ENCODE measurements at regions not wholly inside any gene's neighbourhood (a gene's known extent, or its start where the extent isn't known, plus 50 kb on each side); places are given as distances from the start of the nearest gene placed in this dataset.
"Not testable (repeated sequence)": the region's sequence is repeated elsewhere in the genome, so short reads cannot be mapped to it uniquely, and the experiment has no call there.

DNA sequence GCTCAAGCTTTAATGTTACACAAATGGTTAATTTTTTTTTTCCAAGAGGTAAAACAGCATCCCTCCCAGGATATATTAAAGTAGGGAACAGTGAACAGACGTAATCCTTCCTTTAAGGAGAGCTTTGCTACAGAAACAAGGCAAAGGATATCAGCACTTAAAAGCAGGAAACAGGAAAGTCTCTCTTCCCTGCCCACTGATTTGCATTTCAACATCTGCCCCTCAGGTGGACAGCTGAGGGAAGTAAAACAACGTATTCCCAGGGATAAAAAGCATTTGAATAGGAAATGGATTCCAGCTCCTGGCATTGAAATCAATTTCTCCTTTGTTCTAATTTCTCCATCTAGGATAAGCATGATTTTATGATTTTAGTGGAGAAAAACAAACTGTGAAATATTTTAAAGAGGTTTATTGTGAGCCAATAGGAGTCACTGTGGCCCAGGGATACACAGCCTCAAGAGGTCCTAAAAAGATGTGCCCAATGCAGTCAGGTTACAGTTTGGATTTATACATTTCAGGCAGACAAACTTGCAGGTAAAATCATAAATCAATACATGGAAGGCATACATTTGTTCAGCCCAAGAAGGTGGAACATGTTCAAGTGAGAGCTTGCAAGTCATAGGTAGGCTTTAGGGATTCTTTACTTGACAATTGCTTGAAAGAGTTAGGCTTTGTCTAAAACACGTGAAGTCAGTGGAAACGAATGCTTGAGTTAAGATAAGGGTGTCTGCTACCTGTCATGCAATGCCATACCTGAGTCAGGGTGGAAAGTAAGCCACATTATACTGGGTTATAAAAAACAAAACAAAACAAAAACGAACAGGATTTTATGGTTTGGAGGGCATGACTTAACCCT, 286.2 kb upstream of the VWC2 start:
- Histone ChIP-seq H3K27me3 (ENCODE audit: control insufficient read depth, insufficient read depth, low read length) (no peaks in the 10 kb centered on the region), H3K36me3 (ENCODE audit: control insufficient read depth, low read depth, low read length) (no peaks in the 10 kb centered on the region), H3K9ac (ENCODE audit: low read length) (no peak overlapping the region), H3K27ac (ENCODE audit: low read length) (peak overlapping the region; percentile 17), H3K9me3 (ENCODE audit: control insufficient read depth, low read depth, low read length) (no peaks in the 10 kb centered on the region), H3K4me1 (ENCODE audit: control insufficient read depth, low read depth, low read length) (peaks cover 27% of the 10 kb centered on the region), H3K4me3 (ENCODE audit: low read length) (peak overlapping the region; percentile 16)

- H3K9ac ChIP-seq (ENCODE audit: low read length), result no peak overlapping the region
- no peaks in the 10 kb centered on the region for H3K9me3 ChIP-seq (ENCODE audit: control insufficient read depth, low read depth, low read length)
- no peaks in the 10 kb centered on the region for H3K36me3 ChIP-seq (ENCODE audit: control insufficient read depth, low read depth, low read length)
- H3K27me3 ChIP-seq (ENCODE audit: control insufficient read depth, insufficient read depth, low read length), result no peaks in the 10 kb centered on the region
- H3K4me1 ChIP-seq (ENCODE audit: control insufficient read depth, low read depth, low read length), result peaks cover 27% of the 10 kb centered on the region
- H3K4me3 ChIP-seq (ENCODE audit: low read length), result no peak overlapping the region
- peak overlapping the region; percentile 17 for H3K27ac ChIP-seq (ENCODE audit: low read length)
Measured at GRCh38 chr7:49487830-49488140, 285.7 kb upstream of the VWC2 start.

- peaks cover 27% of the 10 kb centered on the region for H3K4me1 ChIP-seq (ENCODE audit: control insufficient read depth, low read depth, low read length)
- H3K9me3 ChIP-seq (ENCODE audit: control insufficient read depth, low read depth, low read length), result no peaks in the 10 kb centered on the region
- H3K27ac ChIP-seq (ENCODE audit: low read length), result peak overlapping the region; percentile 24
- H3K9ac ChIP-seq (ENCODE audit: low read length), result no peak overlapping the region
- H3K27me3 ChIP-seq (ENCODE audit: control insufficient read depth, insufficient read depth, low read length), result no peaks in the 10 kb centered on the region
- no peak overlapping the region for H3K4me3 ChIP-seq (ENCODE audit: low read length)
- H3K36me3 ChIP-seq (ENCODE audit: control insufficient read depth, low read depth, low read length), result no peaks in the 10 kb centered on the region
Measured at GRCh38 chr7:49488573-49488972, 284.9 kb upstream of the VWC2 start.

GRCh38 chr7:49497471-49497870, 276.0 kb upstream of the VWC2 start:
- Histone ChIP-seq H3K27me3 (ENCODE audit: control insufficient read depth, insufficient read depth, low read length) (no peaks in the 10 kb centered on the region), H3K9me3 (ENCODE audit: control insufficient read depth, low read depth, low read length) (no peaks in the 10 kb centered on the region), H3K9ac (ENCODE audit: low read length) (no peak overlapping the region), H3K36me3 (ENCODE audit: control insufficient read depth, low read depth, low read length) (no peaks in the 10 kb centered on the region), H3K4me3 (ENCODE audit: low read length) (no peak overlapping the region), H3K27ac (ENCODE audit: low read length) (no peak overlapping the region), H3K4me1 (ENCODE audit: control insufficient read depth, low read depth, low read length) (no peaks in the 10 kb centered on the region)

DNA sequence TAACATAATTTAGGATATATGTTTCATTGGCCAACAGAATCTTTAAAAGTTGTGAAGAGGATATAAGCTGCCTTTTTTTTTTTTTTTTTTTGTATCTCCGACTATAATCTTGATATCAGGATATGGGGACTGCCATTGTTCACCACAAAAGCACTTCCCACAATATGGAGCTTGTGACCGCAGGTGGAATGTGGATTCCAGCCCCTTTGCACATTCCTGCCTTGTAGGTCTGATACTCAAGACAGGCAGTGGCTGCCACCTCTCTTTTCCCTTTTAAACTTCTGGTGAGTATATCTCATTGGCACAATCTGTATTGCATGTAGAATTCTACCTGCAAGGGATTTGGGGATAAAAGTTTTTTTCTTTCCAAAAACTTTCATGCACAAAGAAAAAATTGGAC, 272.7 kb upstream of the VWC2 start:
- H3K27ac ChIP-seq (ENCODE audit: low read length), result no peak overlapping the region
- no peaks in the 10 kb centered on the region for H3K4me1 ChIP-seq (ENCODE audit: control insufficient read depth, low read depth, low read length)
- no peaks in the 10 kb centered on the region for H3K9me3 ChIP-seq (ENCODE audit: control insufficient read depth, low read depth, low read length)
- H3K9ac ChIP-seq (ENCODE audit: low read length), result no peak overlapping the region
- H3K4me3 ChIP-seq (ENCODE audit: low read length), result no peak overlapping the region
- H3K36me3 ChIP-seq (ENCODE audit: control insufficient read depth, low read depth, low read length), result no peaks in the 10 kb centered on the region
- H3K27me3 ChIP-seq (ENCODE audit: control insufficient read depth, insufficient read depth, low read length), result no peaks in the 10 kb centered on the region

DNA sequence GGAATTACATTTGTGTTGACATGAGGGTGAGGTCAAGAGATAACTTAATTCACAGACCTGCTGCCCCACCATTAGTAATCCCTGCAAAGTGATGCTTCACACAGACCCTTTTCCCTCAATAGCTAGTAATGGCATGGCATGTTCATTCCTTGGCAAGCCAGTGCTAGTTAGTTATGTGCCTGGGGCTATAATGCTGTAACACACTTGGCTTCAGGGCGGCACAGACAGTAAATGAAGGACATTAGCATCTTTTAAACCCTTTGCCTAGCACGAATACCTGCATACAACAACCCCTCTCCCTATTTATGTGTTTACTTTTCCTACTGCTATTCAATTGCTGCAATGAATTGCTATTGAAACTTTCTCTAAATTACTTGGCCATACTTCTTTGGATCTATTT, 266.2 kb upstream of the VWC2 start:
- not testable (repeated sequence) for H3K4me1 ChIP-seq (ENCODE audit: control insufficient read depth, low read depth, low read length); H3K9me3 ChIP-seq (ENCODE audit: control insufficient read depth, low read depth, low read length); H3K27ac ChIP-seq (ENCODE audit: low read length); H3K36me3 ChIP-seq (ENCODE audit: control insufficient read depth, low read depth, low read length); H3K9ac ChIP-seq (ENCODE audit: low read length); H3K27me3 ChIP-seq (ENCODE audit: control insufficient read depth, insufficient read depth, low read length); H3K4me3 ChIP-seq (ENCODE audit: low read length)

- no peak overlapping the region for H3K27ac ChIP-seq (ENCODE audit: low read length)
- H3K27me3 ChIP-seq (ENCODE audit: control insufficient read depth, insufficient read depth, low read length), result no peaks in the 10 kb centered on the region
- no peaks in the 10 kb centered on the region for H3K36me3 ChIP-seq (ENCODE audit: control insufficient read depth, low read depth, low read length)
- no peak overlapping the region for H3K4me3 ChIP-seq (ENCODE audit: low read length)
- no peaks in the 10 kb centered on the region for H3K4me1 ChIP-seq (ENCODE audit: control insufficient read depth, low read depth, low read length)
- H3K9ac ChIP-seq (ENCODE audit: low read length), result no peak overlapping the region
- H3K9me3 ChIP-seq (ENCODE audit: control insufficient read depth, low read depth, low read length), result no peaks in the 10 kb centered on the region
Measured at GRCh38 chr7:49513911-49514310, 259.5 kb upstream of the VWC2 start.

GRCh38 chr7:49520951-49521350, 252.5 kb upstream of the VWC2 start:
- Histone ChIP-seq H3K27ac (ENCODE audit: low read length) (no peak overlapping the region), H3K27me3 (ENCODE audit: control insufficient read depth, insufficient read depth, low read length) (no peaks in the 10 kb centered on the region), H3K9me3 (ENCODE audit: control insufficient read depth, low read depth, low read length) (no peaks in the 10 kb centered on the region), H3K9ac (ENCODE audit: low read length) (no peak overlapping the region), H3K36me3 (ENCODE audit: control insufficient read depth, low read depth, low read length) (no peaks in the 10 kb centered on the region), H3K4me3 (ENCODE audit: low read length) (no peak overlapping the region), H3K4me1 (ENCODE audit: control insufficient read depth, low read depth, low read length) (peaks cover 13% of the 10 kb centered on the region)

DNA sequence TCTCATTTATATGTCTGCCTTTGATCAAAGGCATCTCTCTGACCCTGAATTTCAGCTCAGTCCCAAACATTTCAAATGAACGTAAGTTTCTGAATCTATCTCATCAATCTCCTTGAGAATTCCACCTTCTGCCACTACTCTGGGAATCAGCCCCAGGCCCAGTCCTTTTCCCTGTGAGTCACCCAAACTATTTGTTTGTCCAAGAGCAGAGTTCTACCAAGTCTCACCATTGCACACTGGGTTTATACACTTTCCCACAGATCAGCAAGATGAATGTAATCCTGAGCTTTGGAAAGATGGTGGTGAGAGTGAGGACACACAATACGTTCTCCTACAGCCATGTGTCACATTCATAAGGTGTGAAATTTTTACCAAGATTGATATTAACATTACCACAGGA, 251.3 kb upstream of the VWC2 start:
- Histone ChIP-seq H3K9me3 (ENCODE audit: control insufficient read depth, low read depth, low read length) (no peaks in the 10 kb centered on the region), H3K27me3 (ENCODE audit: control insufficient read depth, insufficient read depth, low read length) (no peaks in the 10 kb centered on the region), H3K27ac (ENCODE audit: low read length) (no peak overlapping the region), H3K4me3 (ENCODE audit: low read length) (no peak overlapping the region), H3K4me1 (ENCODE audit: control insufficient read depth, low read depth, low read length) (peaks cover 13% of the 10 kb centered on the region), H3K9ac (ENCODE audit: low read length) (no peak overlapping the region), H3K36me3 (ENCODE audit: control insufficient read depth, low read depth, low read length) (no peaks in the 10 kb centered on the region)

DNA sequence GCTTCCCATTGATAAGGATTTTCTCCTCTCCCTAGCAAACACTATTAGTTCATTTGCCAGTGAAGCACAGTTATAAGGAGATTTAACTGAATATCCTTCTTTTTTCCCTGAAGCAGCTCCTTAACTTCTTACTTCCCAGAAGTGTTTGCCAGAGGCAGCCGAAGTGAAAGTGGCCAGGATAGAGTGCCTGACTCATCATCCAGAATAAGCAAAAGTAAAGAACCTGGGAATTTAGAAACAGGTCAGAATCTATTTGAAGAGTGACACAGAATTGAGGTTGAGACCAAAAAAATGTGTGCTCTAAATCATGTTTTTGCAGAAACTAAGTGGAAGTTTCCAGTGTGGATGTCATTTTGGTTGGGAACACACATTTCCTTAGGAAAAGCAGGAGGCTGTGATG, 249.6 kb upstream of the VWC2 start:
- Histone ChIP-seq H3K4me1 (ENCODE audit: control insufficient read depth, low read depth, low read length) (peaks cover 13% of the 10 kb centered on the region), H3K27me3 (ENCODE audit: control insufficient read depth, insufficient read depth, low read length) (no peaks in the 10 kb centered on the region), H3K4me3 (ENCODE audit: low read length) (no peak overlapping the region), H3K27ac (ENCODE audit: low read length) (no peak overlapping the region), H3K9ac (ENCODE audit: low read length) (no peak overlapping the region), H3K36me3 (ENCODE audit: control insufficient read depth, low read depth, low read length) (no peaks in the 10 kb centered on the region), H3K9me3 (ENCODE audit: control insufficient read depth, low read depth, low read length) (no peaks in the 10 kb centered on the region)

DNA sequence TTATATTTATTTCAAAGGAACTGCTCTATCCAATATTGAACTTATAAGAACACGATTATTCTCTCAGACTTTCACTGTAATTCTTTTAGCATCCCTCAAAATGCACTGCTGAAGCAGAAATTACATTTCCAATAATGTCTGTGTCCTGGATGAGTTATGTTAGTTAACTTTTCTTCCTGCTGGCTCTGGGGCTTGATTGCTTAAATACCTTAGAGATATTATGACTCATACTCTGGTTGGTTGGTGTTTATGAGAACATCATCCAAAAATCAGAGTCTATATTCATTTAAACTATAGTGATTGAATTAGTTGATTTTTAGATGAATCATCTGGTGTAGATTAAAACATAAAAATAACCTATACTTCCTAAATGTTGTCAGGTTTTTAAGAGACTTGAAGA, 246.3 kb upstream of the VWC2 start:
- Histone ChIP-seq H3K4me1 (ENCODE audit: control insufficient read depth, low read depth, low read length) (no peaks in the 10 kb centered on the region), H3K27me3 (ENCODE audit: control insufficient read depth, insufficient read depth, low read length) (no peaks in the 10 kb centered on the region), H3K9ac (ENCODE audit: low read length) (no peak overlapping the region), H3K4me3 (ENCODE audit: low read length) (no peak overlapping the region), H3K27ac (ENCODE audit: low read length) (no peak overlapping the region), H3K9me3 (ENCODE audit: control insufficient read depth, low read depth, low read length) (no peaks in the 10 kb centered on the region), H3K36me3 (ENCODE audit: control insufficient read depth, low read depth, low read length) (no peaks in the 10 kb centered on the region)

DNA sequence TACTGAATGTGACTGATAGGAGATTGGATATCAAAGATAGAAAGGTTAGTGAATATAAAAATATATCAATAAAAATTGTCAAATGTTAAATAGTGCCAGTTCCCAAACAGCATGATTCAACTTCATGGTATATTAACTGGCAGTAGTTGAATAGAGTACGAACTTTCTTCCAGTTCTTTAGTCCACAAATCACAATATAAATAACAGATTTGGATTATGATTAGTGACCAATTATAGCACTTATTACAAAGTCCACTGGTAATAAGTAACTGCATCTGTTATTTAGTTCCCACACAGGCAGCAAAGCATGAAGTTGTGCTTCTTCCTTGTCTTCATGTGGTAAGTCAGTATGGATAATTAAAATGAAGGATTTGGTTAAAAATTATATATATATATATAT, 243.0 kb upstream of the VWC2 start:
- H3K9ac ChIP-seq (ENCODE audit: low read length), result no peak overlapping the region
- no peaks in the 10 kb centered on the region for H3K9me3 ChIP-seq (ENCODE audit: control insufficient read depth, low read depth, low read length)
- no peak overlapping the region for H3K27ac ChIP-seq (ENCODE audit: low read length)
- H3K27me3 ChIP-seq (ENCODE audit: control insufficient read depth, insufficient read depth, low read length), result no peaks in the 10 kb centered on the region
- no peaks in the 10 kb centered on the region for H3K36me3 ChIP-seq (ENCODE audit: control insufficient read depth, low read depth, low read length)
- no peak overlapping the region for H3K4me3 ChIP-seq (ENCODE audit: low read length)
- H3K4me1 ChIP-seq (ENCODE audit: control insufficient read depth, low read depth, low read length), result no peaks in the 10 kb centered on the region

All from iPS-18a (cell line).